ENCODE measurements at regions not wholly inside any gene's neighbourhood (a gene's known extent, or its start where the extent isn't known, plus 50 kb on each side); places are given as distances from the start of the nearest gene placed in this dataset.

GRCh38 chr6:18692929-18693685 is 306.0 kb downstream of the RNF144B start:
- DNase-seq (ENCODE audit: low spot score in 2 of 2) (no peak), ATAC-seq (no peak)
- no peaks in the 10 kb centered on the region for H3K9me3 Mint-ChIP-seq
- no peaks in the 10 kb centered on the region for H3K36me3 Mint-ChIP-seq
- H3K27ac Mint-ChIP-seq: no peak overlapping the region

GRCh38 chr6:18693881-18694280 is 306.7 kb downstream of the RNF144B start:
- Mint-ChIP-seq H3K9me3 (no peaks in the 10 kb centered on the region), H3K36me3 (no peaks in the 10 kb centered on the region), H3K27ac (no peak overlapping the region)
- no peak for DNase-seq (ENCODE audit: low spot score in 2 of 2)
- no peak for ATAC-seq

GRCh38 chr6:18703546-18703945 is 316.4 kb downstream of the RNF144B start:
- H3K27ac Mint-ChIP-seq: no peak overlapping the region
- ATAC-seq (no peak), DNase-seq (ENCODE audit: low spot score in 2 of 2) (no peak)
- no peaks in the 10 kb centered on the region for H3K36me3 Mint-ChIP-seq
- H3K9me3 Mint-ChIP-seq: peaks cover 7 to 8% of the 10 kb centered on the region in 2 donors

GRCh38 chr6:18707714-18708439 is 320.7 kb downstream of the RNF144B start:
- Mint-ChIP-seq H3K27ac (no peak overlapping the region), H3K9me3 (peaks cover 7 to 11% of the 10 kb centered on the region in 2 donors), H3K36me3 (no peaks in the 10 kb centered on the region)
- no peak for ATAC-seq
- no peak for DNase-seq (ENCODE audit: low spot score in 2 of 2)

- DNase-seq (ENCODE audit: low spot score in 2 of 2): no peak
- Mint-ChIP-seq H3K27ac (no peak overlapping the region), H3K36me3 (peaks cover 0 to 5% of the 10 kb centered on the region in 2 donors), H3K9me3 (peaks cover 9 to 12% of the 10 kb centered on the region in 2 donors)
- no peak for ATAC-seq
Measured at GRCh38 chr6:18712595-18712994, 325.4 kb downstream of the RNF144B start.

- H3K36me3 Mint-ChIP-seq: peaks cover 0 to 4% of the 10 kb centered on the region in 2 donors
- no peak overlapping the region for H3K27ac Mint-ChIP-seq
- H3K9me3 Mint-ChIP-seq: peaks cover 4% of the 10 kb centered on the region in 2 donors
- no peak for ATAC-seq
- DNase-seq (ENCODE audit: low spot score in 2 of 2): no peak
Measured at GRCh38 chr6:18720075-18720474, 332.9 kb downstream of the RNF144B start.

- no peak overlapping the region for H3K27ac Mint-ChIP-seq
- ATAC-seq: no peak
Measured at GRCh38 chr6:18724056-18724455, 336.9 kb downstream of the RNF144B start.

GRCh38 chr6:18725449-18725848 is 338.3 kb downstream of the RNF144B start:
- ATAC-seq: no peak
- Mint-ChIP-seq H3K9me3 (peaks cover 0 to 5% of the 10 kb centered on the region in 2 donors), H3K27ac (no peak overlapping the region), H3K36me3 (no peaks in the 10 kb centered on the region)
- DNase-seq (ENCODE audit: low spot score in 2 of 2): no peak

More at GRCh38 chr6:18724056-18724455, 336.9 kb downstream of the RNF144B start:
- peaks cover 0 to 5% of the 10 kb centered on the region in 2 donors for H3K9me3 Mint-ChIP-seq
- no peak for DNase-seq (ENCODE audit: low spot score in 2 of 2)
- no peaks in the 10 kb centered on the region for H3K36me3 Mint-ChIP-seq

GRCh38 chr6:18733921-18734550 is 346.9 kb downstream of the RNF144B start:
- ATAC-seq (no peak), DNase-seq (ENCODE audit: low spot score in 2 of 2) (no peak)
- H3K27ac Mint-ChIP-seq: no peak overlapping the region
- no peaks in the 10 kb centered on the region for H3K36me3 Mint-ChIP-seq
- H3K9me3 Mint-ChIP-seq: peaks cover 0 to 7% of the 10 kb centered on the region in 2 donors

- Mint-ChIP-seq H3K27ac (no peak overlapping the region), H3K9me3 (peaks cover under 1 to 4% of the 10 kb centered on the region in 2 donors), H3K36me3 (no peaks in the 10 kb centered on the region)
- ATAC-seq (no peak), DNase-seq (ENCODE audit: low spot score in 2 of 2) (no peak)
Measured at GRCh38 chr6:18741741-18742140, 354.6 kb downstream of the RNF144B start.

GRCh38 chr6:18742406-18742805 is 355.3 kb downstream of the RNF144B start:
- no peaks in the 10 kb centered on the region for H3K36me3 Mint-ChIP-seq
- H3K27ac Mint-ChIP-seq: no peak overlapping the region
- DNase-seq (ENCODE audit: low spot score in 2 of 2) (no peak), ATAC-seq (no peak)
- peaks cover 0 to 4% of the 10 kb centered on the region in 2 donors for H3K9me3 Mint-ChIP-seq

GRCh38 chr6:18746727-18747126 is 359.6 kb downstream of the RNF144B start:
- H3K9me3 Mint-ChIP-seq: peaks cover 0 to 3% of the 10 kb centered on the region in 2 donors
- DNase-seq (ENCODE audit: low spot score in 2 of 2) (no peak), ATAC-seq (no peak)
- H3K36me3 Mint-ChIP-seq: no peaks in the 10 kb centered on the region
- no peak overlapping the region for H3K27ac Mint-ChIP-seq

- Mint-ChIP-seq H3K36me3 (no peaks in the 10 kb centered on the region), H3K9me3 (no peaks in the 10 kb centered on the region), H3K27ac (no peak overlapping the region)
- ATAC-seq (no peak), DNase-seq (ENCODE audit: low spot score in 2 of 2) (no peak)
Measured at GRCh38 chr6:18748314-18748713, 361.2 kb downstream of the RNF144B start.

GRCh38 chr6:18752278-18753068 is 365.3 kb downstream of the RNF144B start:
- Mint-ChIP-seq H3K27ac (no peak overlapping the region), H3K36me3 (no peaks in the 10 kb centered on the region), H3K9me3 (peaks cover 3 to 4% of the 10 kb centered on the region in 2 donors)
- ATAC-seq: no peak
- no peak for DNase-seq (ENCODE audit: low spot score in 2 of 2)

GRCh38 chr6:18753076-18753475 is 365.9 kb downstream of the RNF144B start:
- Mint-ChIP-seq H3K9me3 (peaks cover 3 to 4% of the 10 kb centered on the region in 2 donors), H3K36me3 (no peaks in the 10 kb centered on the region), H3K27ac (no peak overlapping the region)
- ATAC-seq (no peak), DNase-seq (ENCODE audit: low spot score in 2 of 2) (no peak)

- ATAC-seq (no peak), DNase-seq (ENCODE audit: low spot score in 2 of 2) (no peak)
- Mint-ChIP-seq H3K9me3 (peaks cover 8 to 9% of the 10 kb centered on the region in 2 donors), H3K27ac (no peak overlapping the region), H3K36me3 (no peaks in the 10 kb centered on the region)
Measured at GRCh38 chr6:18763086-18763485, 375.9 kb downstream of the RNF144B start.

Data from activated naive CD4-positive, alpha-beta T cell treated with anti-CD3 and anti-CD28 coated beads, Interleukin-2, amount 50 U/mL, for 72 hours (primary cell).